NCI-H460 (cell line): ENCODE measurements at regions not wholly inside any gene's neighbourhood (a gene's known extent, or its start where the extent isn't known, plus 50 kb on each side); places are given as distances from the start of the nearest gene placed in this dataset.
"Not testable (repeated sequence)": the region's sequence is repeated elsewhere in the genome, so short reads cannot be mapped to it uniquely, and the experiment has no call there.

Experiments used
- DNase-seq: peaks from one replicate; pipeline ENCODE4 v3.0.0-alpha.2; 2016; ENCODE audit warnings: low read depth; ENCODE audit errors: extremely low read depth

DNA sequence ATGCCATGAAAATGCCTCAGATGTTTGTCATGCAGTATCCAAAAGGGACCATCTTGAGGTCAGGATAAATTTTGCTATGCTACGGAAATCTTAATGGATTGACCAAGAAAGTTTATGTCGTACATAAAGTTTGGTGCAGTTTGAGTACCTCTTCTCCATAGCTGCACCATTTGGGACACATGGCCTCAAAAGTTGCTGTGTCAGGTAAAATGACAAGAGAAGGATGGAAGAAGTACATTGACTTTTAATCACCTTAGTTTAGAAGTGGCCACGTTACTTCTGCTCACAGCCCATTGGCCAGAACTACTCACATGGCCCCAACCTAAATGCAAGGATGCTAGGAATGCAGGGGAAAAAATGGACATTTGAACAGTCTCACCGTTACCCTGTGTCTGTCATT, 107.4 kb upstream of the NAMPT start:
- no peak for DNase-seq

DNA sequence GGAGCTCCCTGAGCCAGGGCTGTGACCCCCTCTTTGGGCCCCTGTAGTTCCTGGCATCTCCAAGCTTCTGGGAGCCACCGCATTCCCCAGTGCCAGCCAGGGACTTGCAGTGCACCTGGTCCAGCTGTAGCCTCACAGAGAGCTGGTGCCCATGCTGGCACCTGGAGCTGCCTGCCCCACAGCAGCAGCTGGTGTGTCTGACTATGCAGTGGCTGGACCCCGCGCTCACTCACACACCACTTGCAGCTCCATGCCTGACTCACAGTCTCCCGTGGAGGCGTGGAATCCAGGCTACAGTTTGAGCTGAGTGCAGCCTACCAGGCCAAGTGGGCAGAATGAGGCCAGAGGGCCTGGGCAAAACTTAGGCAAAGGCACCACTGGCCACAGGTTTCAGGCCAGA, 102.2 kb upstream of the NAMPT start:
- DNase-seq = no peak

- DNase-seq = no peak
Observed at GRCh38 chr7:106384373-106384772, 99.6 kb upstream of the NAMPT start.

GRCh38 chr7:106382929-106383328, 98.1 kb upstream of the NAMPT start:
- no peak for DNase-seq

DNA sequence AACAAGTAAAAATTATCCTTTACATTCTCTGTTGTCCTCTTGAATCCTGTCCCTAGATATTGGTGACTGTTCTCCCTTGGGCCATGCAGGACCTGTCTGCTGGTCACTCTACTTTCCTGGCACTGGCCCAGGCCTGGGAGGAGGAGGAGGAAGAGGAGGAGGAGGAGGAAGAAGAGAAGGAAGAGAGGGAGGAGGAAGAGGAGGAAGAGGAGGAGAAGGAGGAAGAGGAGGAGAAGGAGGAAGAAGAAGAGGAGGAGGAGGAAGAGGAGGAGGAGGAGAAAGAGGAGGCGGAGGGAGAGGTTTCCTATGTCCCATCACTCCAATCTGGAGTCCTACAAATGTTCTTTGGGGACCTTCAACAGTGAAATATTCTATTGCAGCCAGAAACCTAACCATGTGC, 97.3 kb upstream of the NAMPT start:
- no peak for DNase-seq

DNA sequence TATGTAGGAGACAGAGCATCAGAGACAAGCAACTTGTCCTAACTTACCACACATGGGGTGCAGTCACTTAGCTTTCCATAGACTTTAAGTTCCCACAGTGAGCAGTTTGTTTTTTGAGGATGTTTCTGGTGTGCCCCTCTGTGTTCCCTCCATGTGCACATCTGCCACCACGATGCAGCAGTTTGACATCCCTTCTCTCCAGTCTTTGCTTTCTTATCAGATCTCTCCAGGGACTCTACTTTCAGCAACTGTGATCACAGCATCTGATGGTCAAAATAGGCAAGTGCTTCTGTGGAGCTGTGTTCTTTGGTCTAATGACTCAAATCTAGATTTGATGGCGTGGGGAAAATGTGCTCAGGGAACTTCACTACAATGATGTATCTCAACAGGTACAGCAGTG, 96.5 kb upstream of the NAMPT start:
- DNase-seq = no peak

DNA sequence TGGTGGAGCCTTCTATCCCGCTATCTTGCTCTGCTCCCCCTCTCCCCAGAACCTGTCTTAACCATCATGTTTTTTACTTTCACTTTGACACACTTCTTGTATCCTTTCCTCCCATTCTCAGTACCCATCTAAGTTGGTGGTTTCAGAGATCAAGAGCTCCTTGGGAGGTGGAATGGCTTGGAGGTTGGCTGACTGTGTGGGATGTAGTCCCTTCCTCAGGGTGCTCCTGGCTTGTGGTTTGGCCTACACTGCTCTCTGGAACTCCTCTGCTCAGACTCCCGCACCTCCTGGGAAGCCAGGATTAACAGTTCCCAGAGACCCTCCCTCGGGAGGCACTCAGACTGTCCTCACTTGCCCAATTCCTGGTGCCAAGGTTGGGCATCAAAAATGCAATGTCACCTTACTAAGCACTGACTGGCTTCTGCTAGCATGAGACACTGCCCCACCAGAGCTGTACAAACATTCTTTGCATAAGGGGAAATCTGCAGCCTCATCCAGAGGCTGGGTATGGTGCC, 93.1 kb upstream of the NAMPT start:
- peak; percentile 99 for DNase-seq

DNA sequence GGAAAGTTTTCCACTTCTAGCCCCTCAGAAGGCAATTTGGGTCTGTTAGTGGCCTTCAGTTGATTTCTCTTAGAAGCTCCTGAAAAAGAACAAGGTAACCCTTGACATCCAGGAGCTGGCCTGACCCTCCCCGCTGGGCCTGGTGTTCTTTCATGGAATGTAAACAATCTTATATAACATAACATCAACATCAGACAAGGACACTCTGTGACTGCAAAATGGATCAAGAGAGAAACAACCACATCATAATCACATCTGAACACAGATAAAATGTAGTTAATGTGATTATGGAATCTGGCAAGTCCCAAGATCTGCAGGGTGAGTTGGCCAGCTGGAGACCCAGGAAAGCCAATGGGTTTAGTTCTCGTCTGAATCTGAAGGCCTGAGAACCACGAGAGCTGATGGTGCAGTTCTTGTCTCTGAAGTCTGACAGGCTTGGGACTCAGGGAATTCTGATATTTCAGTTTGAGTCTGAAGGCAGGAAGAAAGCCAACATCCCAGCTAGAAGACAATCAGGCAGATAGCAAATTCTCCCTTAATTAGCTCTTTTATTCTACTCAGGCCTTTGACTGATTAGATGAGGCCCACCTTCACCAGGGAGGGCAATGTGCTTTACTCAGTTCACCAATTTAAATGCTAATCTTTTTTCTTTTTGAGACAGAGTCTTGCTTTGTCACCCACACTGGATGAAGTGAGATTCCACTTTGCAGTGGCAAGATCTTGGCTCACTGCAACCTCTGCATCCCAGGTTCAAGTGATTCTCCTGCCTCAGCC, 91.4 kb upstream of the NAMPT start:
- DNase-seq = no peak

GRCh38 chr7:106375499-106375898, 90.7 kb upstream of the NAMPT start:
- no peak for DNase-seq

GRCh38 chr7:106374437-106374836, 89.7 kb upstream of the NAMPT start:
- DNase-seq = no peak

DNA sequence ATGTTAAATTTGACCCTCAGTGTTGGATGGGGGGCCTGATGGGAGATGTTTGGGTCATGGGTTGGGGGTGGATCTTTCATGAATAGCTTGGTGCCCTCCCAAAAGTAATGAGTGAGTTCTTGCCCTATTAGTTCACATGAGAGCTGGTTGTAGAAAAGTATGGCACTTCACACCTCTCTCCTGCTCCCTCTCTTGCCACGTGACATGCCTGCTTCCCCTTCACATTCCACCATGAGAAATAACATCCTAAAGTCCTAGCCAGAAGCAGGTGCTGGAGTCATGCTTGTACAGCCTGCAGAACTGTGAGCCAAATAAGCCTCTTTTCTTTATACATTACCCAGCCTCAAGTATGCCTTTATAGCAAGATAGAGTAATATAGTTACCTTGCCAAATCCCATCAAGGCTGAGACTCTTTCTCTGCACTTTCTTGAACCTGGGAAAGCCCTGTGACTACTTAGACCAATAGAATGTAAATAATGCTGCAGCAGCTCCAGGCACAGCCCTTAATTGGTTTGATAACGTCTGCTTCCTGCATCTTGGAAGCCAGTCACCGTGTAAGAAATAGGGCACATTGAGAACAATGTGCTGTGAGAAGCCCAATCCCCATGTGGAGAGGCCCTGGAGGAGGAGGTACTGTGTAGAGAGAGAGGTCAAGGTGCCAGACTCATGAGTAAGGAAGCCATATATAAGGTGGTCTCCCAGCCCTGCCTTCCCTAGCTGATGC, 88.0 kb upstream of the NAMPT start:
- DNase-seq = no peak

DNA sequence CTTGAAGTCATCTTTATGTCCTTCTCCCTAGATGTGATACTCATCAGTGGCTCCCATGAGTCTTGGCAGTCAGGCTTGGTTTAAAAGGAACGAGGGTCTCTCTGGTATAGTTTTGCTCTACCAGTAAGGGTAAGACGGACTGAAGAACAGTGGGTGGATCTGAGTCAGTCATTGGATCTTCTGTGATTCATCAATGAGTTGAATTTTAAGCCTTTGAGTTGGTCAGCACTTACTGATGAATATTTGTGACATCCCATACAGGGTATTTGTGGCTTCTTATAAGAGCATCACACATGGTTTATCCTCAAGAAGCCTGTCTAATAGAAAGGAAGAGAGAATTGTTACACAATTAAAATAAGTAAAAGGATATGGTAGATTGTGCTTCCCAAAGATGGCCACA, 87.3 kb upstream of the NAMPT start:
- no peak for DNase-seq

- no peak for DNase-seq
Observed at GRCh38 chr7:106371629-106372028, 86.8 kb upstream of the NAMPT start.

GRCh38 chr7:106370542-106370941, 85.8 kb upstream of the NAMPT start:
- DNase-seq = no peak

- DNase-seq = no peak
Observed at GRCh38 chr7:106369816-106370215, 85.0 kb upstream of the NAMPT start.

DNA sequence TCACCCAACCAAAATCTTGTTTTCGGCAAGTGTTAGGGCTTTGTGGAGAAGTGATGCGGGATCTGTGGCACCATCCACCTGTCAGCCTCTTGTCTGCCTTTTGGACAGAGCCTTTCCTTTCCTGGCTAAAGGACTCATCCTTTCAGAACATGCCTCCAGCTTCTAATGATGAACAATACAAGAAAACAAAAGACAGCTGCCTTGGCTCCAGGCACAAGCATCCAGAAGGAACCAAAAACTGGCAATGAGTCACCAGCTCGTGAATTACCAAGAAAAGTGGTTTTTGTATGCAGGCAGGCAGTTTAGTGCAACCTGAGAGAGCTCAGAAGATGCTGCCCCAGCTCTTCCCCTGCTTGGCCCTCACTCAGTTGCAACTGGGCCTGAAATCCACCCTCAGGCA, 84.6 kb upstream of the NAMPT start:
- DNase-seq = no peak

- DNase-seq = no peak
Observed at GRCh38 chr7:106367664-106368063, 82.9 kb upstream of the NAMPT start.

DNA sequence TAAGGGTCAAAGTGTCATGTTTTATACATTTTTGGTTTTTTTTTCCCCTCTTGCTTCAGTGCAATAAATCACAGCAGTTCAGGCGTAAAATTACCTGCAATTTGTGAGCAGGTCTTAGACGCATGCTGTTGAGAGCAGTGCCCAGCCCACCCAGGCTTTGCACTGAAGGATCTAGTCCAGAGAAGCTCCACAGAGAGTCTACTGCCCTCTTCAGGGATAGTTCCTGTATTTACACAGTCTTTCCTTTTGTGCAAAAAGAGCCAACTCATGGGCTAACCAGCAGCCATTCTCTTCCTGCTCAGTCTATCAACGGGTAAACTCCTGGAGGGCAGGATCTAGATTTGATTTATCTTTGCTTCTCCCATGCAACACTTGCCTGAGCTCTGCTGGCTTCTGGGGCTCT, 82.2 kb upstream of the NAMPT start:
- DNase-seq = no peak

GRCh38 chr7:106365252-106366005, 80.6 kb upstream of the NAMPT start:
- peak; percentile 51 for DNase-seq

DNA sequence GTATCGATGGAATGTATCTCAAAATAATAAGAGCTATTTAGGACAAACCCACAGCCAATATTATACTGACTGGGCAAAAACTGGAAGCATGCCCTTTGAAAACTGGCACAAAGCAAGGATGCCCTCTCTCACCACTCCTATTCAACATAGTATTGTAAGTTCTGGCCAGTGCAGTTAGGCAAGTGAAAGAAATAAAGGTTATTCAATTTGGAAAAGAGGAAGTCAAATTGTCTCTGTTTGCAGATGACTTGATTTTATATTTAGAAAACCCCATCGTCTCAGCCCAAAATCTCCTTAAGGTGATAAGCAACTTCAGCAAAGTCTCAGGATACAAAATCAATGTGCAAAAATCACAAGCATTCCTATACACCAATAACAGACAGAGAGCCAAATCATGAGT, 77.7 kb upstream of the NAMPT start:
- not testable (repeated sequence) for DNase-seq

DNA sequence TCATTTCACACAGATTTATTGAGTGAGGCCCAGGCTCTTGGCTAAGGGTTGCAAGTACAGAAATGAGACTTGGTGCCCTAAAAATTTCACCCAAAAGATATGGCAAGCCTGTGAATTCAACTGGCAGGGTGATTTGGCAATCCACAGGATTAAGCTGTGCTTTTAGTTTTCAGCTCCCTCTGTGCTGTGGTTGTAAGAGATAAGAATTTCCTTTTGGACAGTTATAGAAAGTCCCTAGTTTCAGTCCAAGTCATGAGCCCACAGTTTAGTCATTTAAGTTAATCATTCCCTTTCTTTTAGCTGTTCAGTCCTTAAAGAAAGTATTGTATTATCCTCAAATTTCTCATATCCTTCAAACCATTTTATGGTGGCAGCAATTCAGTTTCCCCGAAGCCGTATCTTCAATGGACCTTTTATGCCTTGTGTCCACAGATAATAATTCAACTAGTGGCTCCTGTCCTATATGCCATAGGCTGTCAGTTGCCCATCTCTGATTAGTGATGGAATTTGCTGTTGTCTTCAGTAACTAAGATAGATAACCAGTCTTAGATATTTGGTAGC, 73.4 kb upstream of the NAMPT start:
- no peak for DNase-seq
